HUES64 (cell line): ENCODE measurements at regions not wholly inside any gene's neighbourhood (a gene's known extent, or its start where the extent isn't known, plus 50 kb on each side); places are given as distances from the start of the nearest gene placed in this dataset.

Experiments used
- H3K27ac ChIP-seq: 2 replicates; pipeline ENCODE4 v1.7.0; 2013; ENCODE audit warnings: low read depth, low read length, inconsistent platforms
- H3K27me3 ChIP-seq: 2 replicates; pipeline ENCODE4 v1.6.1; 2013; ENCODE audit warnings: mild to moderate bottlenecking, low read length; ENCODE audit not compliant: insufficient read depth
- H3K36me3 ChIP-seq: 2 replicates; pipeline ENCODE4 v1.6.1; 2013; ENCODE audit warnings: mild to moderate bottlenecking, low read length; ENCODE audit not compliant: insufficient read depth
- H3K4me1 ChIP-seq: 2 replicates; pipeline ENCODE4 v1.6.1; 2013; ENCODE audit warnings: mild to moderate bottlenecking, low read length, moderate library complexity; ENCODE audit not compliant: insufficient read depth
- H3K4me3 ChIP-seq: 2 replicates; pipeline ENCODE4 v1.5.1; 2013; ENCODE audit warnings: mild to moderate bottlenecking, low read length, moderate library complexity
- H3K9ac ChIP-seq: 2 replicates; pipeline ENCODE4 v1.6.1; 2013; ENCODE audit warnings: mild to moderate bottlenecking, low read depth, low read length
- H3K9me3 ChIP-seq: 2 replicates; pipeline ENCODE4 v1.6.1; 2013; ENCODE audit warnings: low read depth, low read length; ENCODE audit not compliant: insufficient read depth
- WGBS: fragments of 150-250, 120-280 bp; methylation state at CpG from one replicate; pipeline ENCODE4 v1.1.7; 2013; ENCODE audit warnings: missing lambda C conversion rate; 5-methylcytosine and 5-hydroxymethylcytosine counted together

GRCh38 chr18:70998490-70998889, 709.6 kb downstream of the SOCS6 start:
- H3K4me3 ChIP-seq, result no peak overlapping the region
- no peak overlapping the region for H3K27ac ChIP-seq
- H3K36me3 ChIP-seq, result no peaks in the 10 kb centered on the region
- no peaks in the 10 kb centered on the region for H3K4me1 ChIP-seq
- no peaks in the 10 kb centered on the region for H3K27me3 ChIP-seq
- H3K9me3 ChIP-seq, result peaks cover 91% of the 10 kb centered on the region
- WGBS, result 78% methylated on average over 5 of the region's 5 CpGs
- no peak overlapping the region for H3K9ac ChIP-seq

- H3K36me3 ChIP-seq, result no peaks in the 10 kb centered on the region
- H3K4me3 ChIP-seq, result no peak overlapping the region
- 100% methylated on average over 1 of the region's 3 CpGs for WGBS
- H3K4me1 ChIP-seq, result no peaks in the 10 kb centered on the region
- H3K27ac ChIP-seq, result no peak overlapping the region
- no peak overlapping the region for H3K9ac ChIP-seq
- H3K9me3 ChIP-seq, result peaks cover 78% of the 10 kb centered on the region
- no peaks in the 10 kb centered on the region for H3K27me3 ChIP-seq
Measured at GRCh38 chr18:70994116-70994515, 705.3 kb downstream of the SOCS6 start.

GRCh38 chr18:70991577-70991976, 702.7 kb downstream of the SOCS6 start:
- Histone ChIP-seq H3K9ac (no peak overlapping the region), H3K36me3 (no peaks in the 10 kb centered on the region), H3K4me1 (no peaks in the 10 kb centered on the region), H3K4me3 (no peak overlapping the region), H3K9me3 (peaks cover 77% of the 10 kb centered on the region), H3K27me3 (no peaks in the 10 kb centered on the region), H3K27ac (no peak overlapping the region)

GRCh38 chr18:70985948-70986347, 697.1 kb downstream of the SOCS6 start:
- Histone ChIP-seq H3K36me3 (no peaks in the 10 kb centered on the region), H3K9me3 (peaks cover 84% of the 10 kb centered on the region)

GRCh38 chr18:70982292-70982691, 693.4 kb downstream of the SOCS6 start:
- H3K4me1 ChIP-seq, result no peaks in the 10 kb centered on the region
- WGBS, result 68% methylated on average over 2 of the region's 2 CpGs
- peaks cover 98% of the 10 kb centered on the region for H3K9me3 ChIP-seq
- H3K27me3 ChIP-seq, result no peaks in the 10 kb centered on the region
- no peak overlapping the region for H3K9ac ChIP-seq
- no peaks in the 10 kb centered on the region for H3K36me3 ChIP-seq
- H3K27ac ChIP-seq, result no peak overlapping the region
- H3K4me3 ChIP-seq, result no peak overlapping the region

More at GRCh38 chr18:70985948-70986347, 697.1 kb downstream of the SOCS6 start:
- H3K27me3 ChIP-seq, result no peaks in the 10 kb centered on the region
- no peak overlapping the region for H3K4me3 ChIP-seq
- no peak overlapping the region for H3K27ac ChIP-seq
- H3K4me1 ChIP-seq, result no peaks in the 10 kb centered on the region
- WGBS, result 76% methylated on average over 1 of the region's 1 CpG
- H3K9ac ChIP-seq, result no peak overlapping the region

GRCh38 chr18:70981400-70982140, 692.7 kb downstream of the SOCS6 start:
- Histone ChIP-seq H3K9ac (no peak overlapping the region), H3K4me3 (no peak overlapping the region), H3K27ac (no peak overlapping the region), H3K27me3 (no peaks in the 10 kb centered on the region), H3K9me3 (peaks cover 97% of the 10 kb centered on the region), H3K36me3 (no peaks in the 10 kb centered on the region), H3K4me1 (no peaks in the 10 kb centered on the region)
- 92% methylated on average over 6 of the region's 6 CpGs for WGBS

- peaks cover 77% of the 10 kb centered on the region for H3K9me3 ChIP-seq
- no peak overlapping the region for H3K9ac ChIP-seq
- 59% methylated on average over 4 of the region's 5 CpGs for WGBS
- no peak overlapping the region for H3K27ac ChIP-seq
- no peaks in the 10 kb centered on the region for H3K4me1 ChIP-seq
- no peaks in the 10 kb centered on the region for H3K36me3 ChIP-seq
- H3K4me3 ChIP-seq, result no peak overlapping the region
- H3K27me3 ChIP-seq, result no peaks in the 10 kb centered on the region
Measured at GRCh38 chr18:70973626-70974025, 684.8 kb downstream of the SOCS6 start.

- WGBS, result 100% methylated on average over 1 of the region's 3 CpGs
Measured at GRCh38 chr18:70966419-70966818, 677.6 kb downstream of the SOCS6 start.

GRCh38 chr18:70961939-70962338, 673.1 kb downstream of the SOCS6 start:
- H3K4me1 ChIP-seq, result no peaks in the 10 kb centered on the region
- peaks cover 89% of the 10 kb centered on the region for H3K9me3 ChIP-seq
- no peak overlapping the region for H3K9ac ChIP-seq
- 82% methylated on average over 2 of the region's 3 CpGs for WGBS
- H3K36me3 ChIP-seq, result no peaks in the 10 kb centered on the region
- no peak overlapping the region for H3K27ac ChIP-seq
- no peaks in the 10 kb centered on the region for H3K27me3 ChIP-seq
- no peak overlapping the region for H3K4me3 ChIP-seq

More at GRCh38 chr18:70966419-70966818, 677.6 kb downstream of the SOCS6 start:
- Histone ChIP-seq H3K4me1 (no peaks in the 10 kb centered on the region), H3K27ac (no peak overlapping the region), H3K9me3 (peaks cover 91% of the 10 kb centered on the region), H3K9ac (no peak overlapping the region), H3K27me3 (no peaks in the 10 kb centered on the region), H3K36me3 (no peaks in the 10 kb centered on the region), H3K4me3 (no peak overlapping the region)

- no peak overlapping the region for H3K4me3 ChIP-seq
- H3K4me1 ChIP-seq, result no peaks in the 10 kb centered on the region
- 86% methylated on average over 5 of the region's 6 CpGs for WGBS
Measured at GRCh38 chr18:70956554-70956953, 667.7 kb downstream of the SOCS6 start.

GRCh38 chr18:70936160-70936559, 647.3 kb downstream of the SOCS6 start:
- 82% methylated on average over 8 of the region's 8 CpGs for WGBS

More at GRCh38 chr18:70956554-70956953, 667.7 kb downstream of the SOCS6 start:
- Histone ChIP-seq H3K9me3 (peaks cover 88% of the 10 kb centered on the region), H3K9ac (no peak overlapping the region), H3K27me3 (no peaks in the 10 kb centered on the region), H3K36me3 (no peaks in the 10 kb centered on the region), H3K27ac (no peak overlapping the region)

More at GRCh38 chr18:70936160-70936559, 647.3 kb downstream of the SOCS6 start:
- no peaks in the 10 kb centered on the region for H3K4me1 ChIP-seq
- no peak overlapping the region for H3K9ac ChIP-seq
- H3K4me3 ChIP-seq, result no peak overlapping the region
- H3K36me3 ChIP-seq, result no peaks in the 10 kb centered on the region
- peaks cover 85% of the 10 kb centered on the region for H3K9me3 ChIP-seq
- no peak overlapping the region for H3K27ac ChIP-seq
- no peaks in the 10 kb centered on the region for H3K27me3 ChIP-seq
